MM.1S (cell line): ENCODE measurements at regions not wholly inside any gene's neighbourhood (a gene's known extent, or its start where the extent isn't known, plus 50 kb on each side); places are given as distances from the start of the nearest gene placed in this dataset.

Experiments used
- DNase-seq: peaks from one replicate; pipeline ENCODE4 v3.0.0-alpha.2; 2015
- H2AFZ ChIP-seq: fragments of 300-600 bp; sonication (generic); 2 replicates; pipeline ENCODE4 v1.6.0; 2016; ENCODE audit warnings: antibody characterized with exemption, low read length
- H3F3A ChIP-seq: fragments of 300-600 bp; sonication (generic); 2 replicates; pipeline ENCODE4 v1.6.1; 2016; ENCODE audit warnings: mild to moderate bottlenecking, antibody characterized with exemption, low read length, moderate library complexity, mixed read lengths; ENCODE audit not compliant: insufficient read depth
- H3K27ac ChIP-seq: fragments of 300-600 bp; sonication (generic); 2 replicates; pipeline ENCODE4 v1.5.1; 2016; ENCODE audit warnings: mild to moderate bottlenecking, low read length
- H3K27me3 ChIP-seq: fragments of 300-600 bp; sonication (generic); replicated peaks from 2 replicates; pipeline ENCODE4 v1.6.0; 2016; ENCODE audit warnings: low read length; ENCODE audit not compliant: insufficient read depth
- H3K36me3 ChIP-seq: fragments of 300-600 bp; sonication (generic); replicated peaks from 2 replicates; pipeline ENCODE4 v1.6.1; 2016; ENCODE audit warnings: mild to moderate bottlenecking, low read length, mixed read lengths; ENCODE audit not compliant: insufficient read depth
- H3K4me1 ChIP-seq: fragments of 300-600 bp; sonication (generic); 2 replicates; pipeline ENCODE4 v1.6.1; 2016; ENCODE audit warnings: low read length, mixed read lengths
- H3K4me2 ChIP-seq: fragments of 300-600 bp; sonication (generic); 2 replicates; pipeline ENCODE4 v1.6.0; 2016; ENCODE audit warnings: low read depth, low read length
- H3K4me3 ChIP-seq: fragments of 300-600 bp; sonication (generic); 2 replicates; pipeline ENCODE4 v1.5.1; 2016; ENCODE audit warnings: low read length, mixed read lengths
- H3K79me2 ChIP-seq: fragments of 300-600 bp; sonication (generic); 2 replicates; pipeline ENCODE4 v1.6.1; 2016; ENCODE audit warnings: mixed run types, low read length, mixed read lengths
- H3K9ac ChIP-seq: fragments of 300-600 bp; sonication (generic); 2 replicates; pipeline ENCODE4 v1.6.1; 2016; ENCODE audit warnings: low read length, mixed read lengths
- H3K9me2 ChIP-seq: fragments of 300-600 bp; sonication (generic); replicated peaks from 2 replicates; pipeline ENCODE4 v1.6.1; 2016; ENCODE audit warnings: mild to moderate bottlenecking, low read length, mixed read lengths; ENCODE audit not compliant: insufficient read depth
- H3K9me3 ChIP-seq: fragments of 300-600 bp; sonication (generic); replicated peaks from 2 replicates; pipeline ENCODE4 v1.6.1; 2016; ENCODE audit warnings: mild to moderate bottlenecking, low read length, mixed read lengths; ENCODE audit not compliant: insufficient read depth
- H4K20me1 ChIP-seq: fragments of 300-600 bp; sonication (generic); 2 replicates; pipeline ENCODE4 v1.6.1; 2016; ENCODE audit warnings: mild to moderate bottlenecking, low read length, moderate library complexity, mixed read lengths; ENCODE audit not compliant: insufficient read depth
- EZH2 ChIP-seq: fragments of 300-600 bp; sonication (generic); optimal IDR thresholded peaks from 2 replicates; pipeline ENCODE3; 2017; ENCODE audit warnings: low read depth, mild to moderate bottlenecking, antibody characterized with exemption, low read length, mixed read lengths
- EZH2phosphoT487 ChIP-seq: fragments of 300-600 bp; sonication (generic); IDR thresholded peaks from 2 replicates; pipeline ENCODE4 v1.6.1; 2018; ENCODE audit warnings: antibody characterized with exemption, low read length
- TF ChIP-seq, protein P1 (sequence below): fragments of 300-600 bp; sonication (generic); IDR thresholded peaks from 2 replicates; pipeline ENCODE4 v1.5.1; 2016; ENCODE audit warnings: antibody characterized with exemption, low read length, mixed read lengths

DNA sequence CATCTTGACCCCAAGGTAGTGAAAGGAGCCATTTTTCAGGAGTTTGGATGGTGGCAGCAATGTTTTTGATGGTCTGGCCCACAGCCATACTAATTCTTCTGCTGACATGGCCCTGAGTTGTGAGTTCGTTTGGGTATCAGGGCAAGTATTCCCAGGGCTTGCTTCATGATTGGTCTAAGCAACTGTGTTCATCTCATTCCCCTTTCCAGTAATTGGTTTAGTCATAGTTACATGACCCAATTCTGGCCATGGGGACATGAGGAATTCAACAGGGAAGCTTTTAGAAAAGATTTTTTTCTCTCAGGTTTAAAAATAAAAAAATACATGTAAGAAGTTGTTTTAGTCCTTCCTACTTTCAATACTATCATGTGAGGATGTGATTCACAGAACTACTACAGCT, 150.5 kb upstream of the NPHP3 start:
- H3K4me3 ChIP-seq = no peak overlapping the region
- TF ChIP-seq EZH2phosphoT487 (no peak), EZH2 (no peak)
- TF ChIP-seq, protein P1, sequence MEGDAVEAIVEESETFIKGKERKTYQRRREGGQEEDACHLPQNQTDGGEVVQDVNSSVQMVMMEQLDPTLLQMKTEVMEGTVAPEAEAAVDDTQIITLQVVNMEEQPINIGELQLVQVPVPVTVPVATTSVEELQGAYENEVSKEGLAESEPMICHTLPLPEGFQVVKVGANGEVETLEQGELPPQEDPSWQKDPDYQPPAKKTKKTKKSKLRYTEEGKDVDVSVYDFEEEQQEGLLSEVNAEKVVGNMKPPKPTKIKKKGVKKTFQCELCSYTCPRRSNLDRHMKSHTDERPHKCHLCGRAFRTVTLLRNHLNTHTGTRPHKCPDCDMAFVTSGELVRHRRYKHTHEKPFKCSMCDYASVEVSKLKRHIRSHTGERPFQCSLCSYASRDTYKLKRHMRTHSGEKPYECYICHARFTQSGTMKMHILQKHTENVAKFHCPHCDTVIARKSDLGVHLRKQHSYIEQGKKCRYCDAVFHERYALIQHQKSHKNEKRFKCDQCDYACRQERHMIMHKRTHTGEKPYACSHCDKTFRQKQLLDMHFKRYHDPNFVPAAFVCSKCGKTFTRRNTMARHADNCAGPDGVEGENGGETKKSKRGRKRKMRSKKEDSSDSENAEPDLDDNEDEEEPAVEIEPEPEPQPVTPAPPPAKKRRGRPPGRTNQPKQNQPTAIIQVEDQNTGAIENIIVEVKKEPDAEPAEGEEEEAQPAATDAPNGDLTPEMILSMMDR = no peak
- H3K9me3 ChIP-seq = no peaks in the 10 kb centered on the region
- H4K20me1 ChIP-seq = no peaks in the 10 kb centered on the region
- no peak overlapping the region for H2AFZ ChIP-seq
- H3K27ac ChIP-seq = no peak overlapping the region
- no peaks in the 10 kb centered on the region for H3K4me1 ChIP-seq
- H3K9ac ChIP-seq = no peak overlapping the region
- H3K4me2 ChIP-seq = no peak overlapping the region
- H3F3A ChIP-seq = no peaks in the 10 kb centered on the region
- no peaks in the 10 kb centered on the region for H3K36me3 ChIP-seq
- H3K79me2 ChIP-seq = no peaks in the 10 kb centered on the region
- H3K9me2 ChIP-seq = no peaks in the 10 kb centered on the region
- H3K27me3 ChIP-seq = no peaks in the 10 kb centered on the region
- no peak for DNase-seq

DNA sequence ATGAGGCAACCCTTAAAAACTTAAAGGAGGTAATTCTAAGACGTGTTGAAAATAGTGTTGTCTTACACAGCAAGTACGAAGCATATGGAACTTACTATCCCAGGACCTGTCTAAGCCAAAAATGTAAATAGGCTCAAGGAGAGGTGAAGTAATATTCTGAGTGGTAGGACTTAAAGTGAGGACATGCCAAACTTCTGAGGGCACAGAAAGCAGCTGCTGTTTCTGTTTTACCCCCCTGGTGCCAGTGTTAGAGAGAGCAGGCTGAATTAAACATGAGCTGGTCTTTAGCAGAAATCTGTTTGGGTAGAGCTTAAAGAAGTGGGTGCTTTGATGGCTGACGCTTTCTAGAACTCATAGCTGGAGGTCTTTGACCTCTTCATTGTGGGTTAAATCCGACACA, 149.7 kb upstream of the NPHP3 start:
- H3K27me3 ChIP-seq = no peaks in the 10 kb centered on the region
- no peaks in the 10 kb centered on the region for H3F3A ChIP-seq

DNA sequence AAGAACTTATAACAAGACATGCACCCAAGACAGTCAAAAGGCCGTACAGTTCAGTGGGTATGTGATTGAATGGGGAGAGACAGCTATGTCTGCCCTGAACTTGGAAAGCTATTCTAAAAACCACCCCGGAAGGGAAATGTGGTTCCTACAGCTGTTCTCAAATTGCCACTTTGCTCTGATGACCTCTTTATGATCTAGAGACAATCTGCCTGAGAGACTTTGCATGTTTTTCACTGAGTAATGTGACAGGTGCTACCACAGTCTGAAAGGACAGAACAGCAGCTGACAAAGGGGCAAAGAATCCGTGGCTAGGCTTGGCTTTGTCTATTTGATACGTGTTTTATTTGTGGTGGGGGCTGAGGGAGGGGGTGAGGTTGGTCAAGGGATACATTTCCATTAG, 148.3 kb upstream of the NPHP3 start:
- Histone ChIP-seq H3K4me2 (no peak overlapping the region), H3K27ac (no peak overlapping the region), H2AFZ (no peak overlapping the region), H3K36me3 (no peaks in the 10 kb centered on the region), H3K4me1 (no peaks in the 10 kb centered on the region), H3K9me2 (no peaks in the 10 kb centered on the region), H3K9ac (no peak overlapping the region), H3K9me3 (no peaks in the 10 kb centered on the region), H3K27me3 (no peaks in the 10 kb centered on the region), H4K20me1 (no peaks in the 10 kb centered on the region), H3F3A (no peaks in the 10 kb centered on the region), H3K4me3 (no peak overlapping the region), H3K79me2 (no peaks in the 10 kb centered on the region)
- TF ChIP-seq EZH2 (no peak), EZH2phosphoT487 (no peak)
- TF ChIP-seq, protein P1 = no peak
- no peak for DNase-seq

More for the DNA sequence above, 149.7 kb upstream of the NPHP3 start:
- Histone ChIP-seq H3K79me2 (no peaks in the 10 kb centered on the region), H3K9me2 (no peaks in the 10 kb centered on the region), H3K27ac (no peak overlapping the region), H3K4me3 (no peak overlapping the region), H3K36me3 (no peaks in the 10 kb centered on the region), H2AFZ (no peak overlapping the region), H3K4me1 (no peaks in the 10 kb centered on the region), H3K9me3 (no peaks in the 10 kb centered on the region), H4K20me1 (no peaks in the 10 kb centered on the region), H3K9ac (no peak overlapping the region), H3K4me2 (no peak overlapping the region)
- no peak for DNase-seq
- TF ChIP-seq EZH2phosphoT487 (no peak), EZH2 (no peak)
- TF ChIP-seq, protein P1 = no peak
